HL-60 (cell line): ENCODE measurements at regions not wholly inside any gene's neighbourhood (a gene's known extent, or its start where the extent isn't known, plus 50 kb on each side); places are given as distances from the start of the nearest gene placed in this dataset.

Experiments used
- GABPA ChIP-seq: IDR thresholded peaks from 2 replicates; pipeline ENCODE4 v1.6.1; 2012; ENCODE audit warnings: low read depth
- POLR2AphosphoS5 ChIP-seq: IDR thresholded peaks from 2 replicates; pipeline ENCODE4 v1.6.1; 2012; ENCODE audit warnings: low read depth
- SPI1 ChIP-seq: IDR thresholded peaks from 2 replicates; pipeline ENCODE4 v1.6.1; 2012; ENCODE audit warnings: low read depth, mild to moderate bottlenecking, borderline replicate concordance
- TF ChIP-seq, protein P1 (sequence below): IDR thresholded peaks from one replicate; pipeline ENCODE4 v1.5.1; 2011; ENCODE audit warnings: low read length, control low read depth, inconsistent platforms; ENCODE audit not compliant: insufficient read depth
- TF ChIP-seq, protein P2 (sequence below): IDR thresholded peaks from 2 replicates; pipeline ENCODE4 v1.6.1; 2012; ENCODE audit warnings: low read depth; ENCODE audit not compliant: insufficient replicate concordance

DNA sequence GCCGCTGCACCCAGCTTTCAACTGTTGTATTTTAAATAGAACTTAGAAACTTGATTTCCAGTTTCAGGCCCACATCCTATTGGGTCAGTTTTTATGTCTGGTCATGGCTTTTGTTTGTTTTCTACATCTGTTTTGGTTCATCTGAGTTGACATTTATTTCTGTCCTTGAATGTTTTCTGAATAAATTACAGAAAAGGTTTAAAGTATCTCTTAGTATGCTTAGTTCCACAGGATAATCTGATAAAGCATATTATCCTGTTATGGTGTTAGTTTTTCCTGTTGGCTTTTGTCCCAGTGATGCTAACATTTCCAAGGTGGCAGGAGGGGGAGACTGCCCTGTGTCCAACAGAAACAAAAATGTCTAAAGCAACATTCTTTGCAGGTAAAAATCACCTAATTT is 733.2 kb downstream of the INHBA start:
- TF ChIP-seq, protein P1, sequence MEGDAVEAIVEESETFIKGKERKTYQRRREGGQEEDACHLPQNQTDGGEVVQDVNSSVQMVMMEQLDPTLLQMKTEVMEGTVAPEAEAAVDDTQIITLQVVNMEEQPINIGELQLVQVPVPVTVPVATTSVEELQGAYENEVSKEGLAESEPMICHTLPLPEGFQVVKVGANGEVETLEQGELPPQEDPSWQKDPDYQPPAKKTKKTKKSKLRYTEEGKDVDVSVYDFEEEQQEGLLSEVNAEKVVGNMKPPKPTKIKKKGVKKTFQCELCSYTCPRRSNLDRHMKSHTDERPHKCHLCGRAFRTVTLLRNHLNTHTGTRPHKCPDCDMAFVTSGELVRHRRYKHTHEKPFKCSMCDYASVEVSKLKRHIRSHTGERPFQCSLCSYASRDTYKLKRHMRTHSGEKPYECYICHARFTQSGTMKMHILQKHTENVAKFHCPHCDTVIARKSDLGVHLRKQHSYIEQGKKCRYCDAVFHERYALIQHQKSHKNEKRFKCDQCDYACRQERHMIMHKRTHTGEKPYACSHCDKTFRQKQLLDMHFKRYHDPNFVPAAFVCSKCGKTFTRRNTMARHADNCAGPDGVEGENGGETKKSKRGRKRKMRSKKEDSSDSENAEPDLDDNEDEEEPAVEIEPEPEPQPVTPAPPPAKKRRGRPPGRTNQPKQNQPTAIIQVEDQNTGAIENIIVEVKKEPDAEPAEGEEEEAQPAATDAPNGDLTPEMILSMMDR, result no peak
- TF ChIP-seq, protein P2, sequence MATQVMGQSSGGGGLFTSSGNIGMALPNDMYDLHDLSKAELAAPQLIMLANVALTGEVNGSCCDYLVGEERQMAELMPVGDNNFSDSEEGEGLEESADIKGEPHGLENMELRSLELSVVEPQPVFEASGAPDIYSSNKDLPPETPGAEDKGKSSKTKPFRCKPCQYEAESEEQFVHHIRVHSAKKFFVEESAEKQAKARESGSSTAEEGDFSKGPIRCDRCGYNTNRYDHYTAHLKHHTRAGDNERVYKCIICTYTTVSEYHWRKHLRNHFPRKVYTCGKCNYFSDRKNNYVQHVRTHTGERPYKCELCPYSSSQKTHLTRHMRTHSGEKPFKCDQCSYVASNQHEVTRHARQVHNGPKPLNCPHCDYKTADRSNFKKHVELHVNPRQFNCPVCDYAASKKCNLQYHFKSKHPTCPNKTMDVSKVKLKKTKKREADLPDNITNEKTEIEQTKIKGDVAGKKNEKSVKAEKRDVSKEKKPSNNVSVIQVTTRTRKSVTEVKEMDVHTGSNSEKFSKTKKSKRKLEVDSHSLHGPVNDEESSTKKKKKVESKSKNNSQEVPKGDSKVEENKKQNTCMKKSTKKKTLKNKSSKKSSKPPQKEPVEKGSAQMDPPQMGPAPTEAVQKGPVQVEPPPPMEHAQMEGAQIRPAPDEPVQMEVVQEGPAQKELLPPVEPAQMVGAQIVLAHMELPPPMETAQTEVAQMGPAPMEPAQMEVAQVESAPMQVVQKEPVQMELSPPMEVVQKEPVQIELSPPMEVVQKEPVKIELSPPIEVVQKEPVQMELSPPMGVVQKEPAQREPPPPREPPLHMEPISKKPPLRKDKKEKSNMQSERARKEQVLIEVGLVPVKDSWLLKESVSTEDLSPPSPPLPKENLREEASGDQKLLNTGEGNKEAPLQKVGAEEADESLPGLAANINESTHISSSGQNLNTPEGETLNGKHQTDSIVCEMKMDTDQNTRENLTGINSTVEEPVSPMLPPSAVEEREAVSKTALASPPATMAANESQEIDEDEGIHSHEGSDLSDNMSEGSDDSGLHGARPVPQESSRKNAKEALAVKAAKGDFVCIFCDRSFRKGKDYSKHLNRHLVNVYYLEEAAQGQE, result no peak
- TF ChIP-seq GABPA (no peak), POLR2AphosphoS5 (no peak), SPI1 (no peak)
